PC-3 (cell line): ENCODE measurements at regions not wholly inside any gene's neighbourhood (a gene's known extent, or its start where the extent isn't known, plus 50 kb on each side); places are given as distances from the start of the nearest gene placed in this dataset.

Experiments used
- ATAC-seq: fragments of 200-7000 bp; cut with Tn5 transposase; 2 replicates; pipeline ENCODE4 v1.9.1; 2020; ENCODE audit warnings: mild to moderate bottlenecking, moderate library complexity
- BruUV-seq: library from RNA; stranded (reverse); fragments of 400-500 nt; replicated peaks from 2 replicates; lab custom pipeline; 2021; lab: Mats Ljungman, UMichigan
- CTCF ChIA-PET: fragments of 300-600 bp; sonication (Branson Sonifier 250); formaldehyde crosslinking; loops from one replicate; lab custom pipeline; 2022; ENCODE audit warnings: antibody characterized with exemption; lab: Charles Lee
- POLR2A ChIA-PET: fragments of 300-600 bp; sonication (Branson Sonifier 250); formaldehyde crosslinking; loops from one replicate; lab custom pipeline; 2022; ENCODE audit warnings: antibody characterized with exemption; ENCODE audit not compliant: unreplicated experiment; lab: Charles Lee
- DNase-seq: peaks from one replicate; pipeline ENCODE4 v3.0.0-alpha.2; 2015
- H2AFZ ChIP-seq: fragments of 300-600 bp; sonication (generic); 2 replicates; pipeline ENCODE4 v1.6.0; 2016; ENCODE audit warnings: antibody characterized with exemption, low read length
- H3F3A ChIP-seq: fragments of 300-600 bp; sonication (generic); one replicate; pipeline ENCODE4 v1.6.0; 2017; ENCODE audit warnings: antibody characterized with exemption, low read length, control low read depth, mild to moderate bottlenecking; ENCODE audit not compliant: unreplicated experiment
- H3K27ac ChIP-seq: fragments of 300-600 bp; sonication (generic); 2 replicates; pipeline ENCODE4 v1.5.1; 2016; ENCODE audit warnings: mild to moderate bottlenecking, low read length
- H3K27me3 ChIP-seq: fragments of 300-600 bp; sonication (generic); 2 replicates; pipeline ENCODE4 v1.6.1; 2016; ENCODE audit warnings: low read length, mixed read lengths
- H3K36me3 ChIP-seq: fragments of 300-600 bp; sonication (generic); 2 replicates; pipeline ENCODE4 v1.6.1; 2016; ENCODE audit warnings: low read depth, mixed run types, low read length, mixed read lengths
- H3K4me1 ChIP-seq: fragments of 300-600 bp; sonication (generic); 2 replicates; pipeline ENCODE4 v1.5.1; 2016; ENCODE audit warnings: low read length; ENCODE audit not compliant: insufficient read depth
- H3K4me2 ChIP-seq: fragments of 300-600 bp; sonication (generic); 2 replicates; pipeline ENCODE4 v1.6.0; 2016; ENCODE audit warnings: low read length
- H3K4me3 ChIP-seq: fragments of 300-600 bp; sonication (generic); 2 replicates; pipeline ENCODE4 v1.5.1; 2016; ENCODE audit warnings: mild to moderate bottlenecking, low read length, mixed read lengths
- H3K79me2 ChIP-seq: fragments of 300-600 bp; sonication (generic); 2 replicates; pipeline ENCODE4 v1.6.1; 2017; ENCODE audit warnings: low read length, mixed read lengths
- H3K9ac ChIP-seq: fragments of 300-600 bp; sonication (generic); 2 replicates; pipeline ENCODE4 v1.6.0; 2016; ENCODE audit warnings: mild to moderate bottlenecking, low read length
- H3K9me2 ChIP-seq: fragments of 300-600 bp; sonication (generic); replicated peaks from 2 replicates; pipeline ENCODE4 v1.6.1; 2016; ENCODE audit warnings: mixed run types, low read length, mixed read lengths
- H3K9me3 ChIP-seq: fragments of 300-600 bp; sonication (generic); 2 replicates; pipeline ENCODE4 v1.6.1; 2016; ENCODE audit warnings: low read length, mixed read lengths
- H4K20me1 ChIP-seq: fragments of 300-600 bp; sonication (generic); 2 replicates; pipeline ENCODE4 v1.6.1; 2016; ENCODE audit warnings: low read length, mixed read lengths
- EZH2 ChIP-seq: fragments of 300-600 bp; sonication (generic); IDR thresholded peaks from one replicate; pipeline ENCODE4 v1.6.1; 2017; ENCODE audit warnings: antibody characterized with exemption, mild to moderate bottlenecking, low read length; ENCODE audit not compliant: unreplicated experiment
- EZH2phosphoT487 ChIP-seq: fragments of 300-600 bp; sonication (generic); IDR thresholded peaks from 2 replicates; pipeline ENCODE4 v1.6.1; 2018; ENCODE audit warnings: mild to moderate bottlenecking, antibody characterized with exemption, low read length, borderline replicate concordance
- intact Hi-C: fragments of 100-400 bp; cut with micrococcal nuclease; formaldehyde crosslinking; loops from 2 replicates; pipeline ENCODE4 v1.9.0; 2023
- TF ChIP-seq, protein P1 (sequence below): fragments of 300-600 bp; sonication (generic); conservative IDR thresholded peaks from 2 replicates; pipeline ENCODE4 v1.5.1; 2017; ENCODE audit warnings: antibody characterized with exemption, low read depth, mild to moderate bottlenecking, low read length

- intact Hi-C loops = no loop called here
- H2AFZ ChIP-seq = no peak overlapping the region
- ChIA-PET CTCF (no interaction called here), POLR2A (no interaction called here)
- peaks cover 41% of the 10 kb centered on the region for H3K4me1 ChIP-seq
- no peak overlapping the region for H3K27ac ChIP-seq
- TF ChIP-seq EZH2phosphoT487 = no peak
- TF ChIP-seq, protein P1, sequence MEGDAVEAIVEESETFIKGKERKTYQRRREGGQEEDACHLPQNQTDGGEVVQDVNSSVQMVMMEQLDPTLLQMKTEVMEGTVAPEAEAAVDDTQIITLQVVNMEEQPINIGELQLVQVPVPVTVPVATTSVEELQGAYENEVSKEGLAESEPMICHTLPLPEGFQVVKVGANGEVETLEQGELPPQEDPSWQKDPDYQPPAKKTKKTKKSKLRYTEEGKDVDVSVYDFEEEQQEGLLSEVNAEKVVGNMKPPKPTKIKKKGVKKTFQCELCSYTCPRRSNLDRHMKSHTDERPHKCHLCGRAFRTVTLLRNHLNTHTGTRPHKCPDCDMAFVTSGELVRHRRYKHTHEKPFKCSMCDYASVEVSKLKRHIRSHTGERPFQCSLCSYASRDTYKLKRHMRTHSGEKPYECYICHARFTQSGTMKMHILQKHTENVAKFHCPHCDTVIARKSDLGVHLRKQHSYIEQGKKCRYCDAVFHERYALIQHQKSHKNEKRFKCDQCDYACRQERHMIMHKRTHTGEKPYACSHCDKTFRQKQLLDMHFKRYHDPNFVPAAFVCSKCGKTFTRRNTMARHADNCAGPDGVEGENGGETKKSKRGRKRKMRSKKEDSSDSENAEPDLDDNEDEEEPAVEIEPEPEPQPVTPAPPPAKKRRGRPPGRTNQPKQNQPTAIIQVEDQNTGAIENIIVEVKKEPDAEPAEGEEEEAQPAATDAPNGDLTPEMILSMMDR = no peak
- H3K4me3 ChIP-seq = no peak overlapping the region
- H3K27me3 ChIP-seq = no peaks in the 10 kb centered on the region
- no TSS peak for BruUV-seq
- ATAC-seq (no peak), DNase-seq (no peak)
- H3F3A ChIP-seq = no peaks in the 10 kb centered on the region
- no peaks in the 10 kb centered on the region; the same call in 1 of the 2 replicates for H3K36me3 ChIP-seq
- no peaks in the 10 kb centered on the region for H3K9me3 ChIP-seq
- no peaks in the 10 kb centered on the region for H4K20me1 ChIP-seq
- no peaks in the 10 kb centered on the region for H3K79me2 ChIP-seq
- no peak overlapping the region for H3K4me2 ChIP-seq
- H3K9ac ChIP-seq = no peak overlapping the region
- no peaks in the 10 kb centered on the region for H3K9me2 ChIP-seq
These were observed 165.5 kb downstream of the TTC8 start for GRCh38 chr14:88989911-88990310.

GRCh38 chr14:88990856-88991255, 166.4 kb downstream of the TTC8 start:
- Histone ChIP-seq H3K4me2 (no peak overlapping the region), H3K9me3 (no peaks in the 10 kb centered on the region), H3K79me2 (no peaks in the 10 kb centered on the region), H2AFZ (no peak overlapping the region), H3K27me3 (no peaks in the 10 kb centered on the region), H3K4me3 (no peak overlapping the region), H3K4me1 (peaks cover 46% of the 10 kb centered on the region), H3K36me3 (no peaks in the 10 kb centered on the region), H3K9me2 (no peaks in the 10 kb centered on the region), H3K9ac (no peak overlapping the region), H3K27ac (no peak overlapping the region), H4K20me1 (no peaks in the 10 kb centered on the region), H3F3A (no peaks in the 10 kb centered on the region)
- no peak for DNase-seq
- CTCF ChIA-PET = no interaction called here
- no peak for TF ChIP-seq EZH2
- TF ChIP-seq, protein P1 = no peak
- TF ChIP-seq EZH2phosphoT487 = no peak
- POLR2A ChIA-PET = no interaction called here
- ATAC-seq = no peak
- intact Hi-C loops = no loop called here
- no TSS peak for BruUV-seq

- no peaks in the 10 kb centered on the region for H3K27me3 ChIP-seq
- intact Hi-C loops = no loop called here
- no peaks in the 10 kb centered on the region for H3K79me2 ChIP-seq
- no peaks in the 10 kb centered on the region for H3K36me3 ChIP-seq
- no peak for DNase-seq
- ATAC-seq = no peak
- H2AFZ ChIP-seq = no peak overlapping the region
- no peaks in the 10 kb centered on the region for H4K20me1 ChIP-seq
- H3F3A ChIP-seq = no peaks in the 10 kb centered on the region
- no peak overlapping the region for H3K9ac ChIP-seq
- H3K4me2 ChIP-seq = no peak overlapping the region
- no peaks in the 10 kb centered on the region for H3K9me3 ChIP-seq
- no peak overlapping the region for H3K27ac ChIP-seq
- ChIA-PET CTCF (no interaction called here), POLR2A (no interaction called here)
- TF ChIP-seq, protein P1 = no peak
- no TSS peak for BruUV-seq
- H3K9me2 ChIP-seq = no peaks in the 10 kb centered on the region
- no peak overlapping the region for H3K4me3 ChIP-seq
- H3K4me1 ChIP-seq = peaks cover 45% of the 10 kb centered on the region
These were observed 167.6 kb downstream of the TTC8 start for GRCh38 chr14:88992011-88992410.
